K562 (cell line): ENCODE measurements at regions not wholly inside any gene's neighbourhood (a gene's known extent, or its start where the extent isn't known, plus 50 kb on each side); places are given as distances from the start of the nearest gene placed in this dataset.
A peak's percentile ranks its signal among the peaks of the same experiment; 100 is the strongest.

Source experiments
- ATAC-seq: fragments of 200-7000 bp; cut with Tn5 transposase; 3 replicates; pipeline ENCODE4 v1.9.1; 2020; ENCODE audit warnings: moderate library complexity
- BruUV-seq: library from RNA; stranded (reverse); fragments of 400-500 nt; replicated peaks from 2 replicates; lab custom pipeline; 2021; lab: Mats Ljungman, UMichigan
- CTCF ChIA-PET: fragments of 300-600 bp; formaldehyde crosslinking; extraction: SDS; loops from one replicate; lab custom pipeline; 2021; ENCODE audit warnings: low intra/inter-chr PET ratio; lab: Yijun Ruan, JAX
- POLR2A ChIA-PET: fragments of 300-600, 350-650 bp; sonication (Branson Sonifier 250); formaldehyde crosslinking; extraction: SDS; loops from one replicate; lab custom pipeline; 2021; ENCODE audit warnings: antibody characterized with exemption, inconsistent platforms; lab: Yijun Ruan, JAX
- DNase-seq, 4 experiments: peaks; one replicate each; pipeline versions ENCODE4 v3.0.0 to v3.0.0-alpha.2; 2011 to 2018; ENCODE audit warnings: low spot score in 3 of 4, mixed read lengths in 3 of 4; ENCODE audit errors: extremely low read depth in 1 of 4
- FAIRE-seq: peaks from 2 replicates; lab custom pipeline; 2011; peaks lifted over from hg19 to GRCh38; lab: Jason Lieb, UNC
- H2AFZ ChIP-seq: 2 replicates; pipeline ENCODE4 v1.6.0; 2011; ENCODE audit warnings: low read depth, low read length, control low read depth, inconsistent platforms
- H3K27ac ChIP-seq: fragments of 200-600 bp; 3 replicates; pipeline ENCODE4 v1.8.0; 2011; ENCODE audit warnings: low read depth, mild to moderate bottlenecking, control low read depth, inconsistent platforms, low read length, moderate library complexity, mixed read lengths; ENCODE audit errors: extremely low read depth
- H3K27me3 ChIP-seq, 2 experiments: fragments of 300-600 bp in 1 of 2; 2 replicates in 1 of 2; 3 replicates in 1 of 2; pipeline versions ENCODE4 v1.6.0 to v1.8.0; 2011; ENCODE audit warnings: inconsistent platforms in 2 of 2, low read length in 2 of 2, mild to moderate bottlenecking in 1 of 2, mixed read lengths in 1 of 2, moderate library complexity in 1 of 2; ENCODE audit not compliant: control insufficient read depth in 2 of 2, insufficient read depth in 2 of 2
- H3K36me3 ChIP-seq: fragments of 300-600 bp; 3 replicates; pipeline ENCODE4 v1.8.0; 2011; ENCODE audit warnings: mild to moderate bottlenecking, low read length, inconsistent platforms; ENCODE audit not compliant: control insufficient read depth, insufficient read depth
- H3K4me1 ChIP-seq, 2 experiments: fragments of 200-600 bp in 1 of 2; replicated peaks in 1 of 2; 2 replicates in 1 of 2; 3 replicates in 1 of 2; pipeline versions ENCODE4 v1.5.1 to v1.8.0; 2011; ENCODE audit warnings: inconsistent platforms in 2 of 2, low read length in 2 of 2, mild to moderate bottlenecking in 1 of 2, mixed read lengths in 1 of 2, moderate library complexity in 1 of 2; ENCODE audit not compliant: control insufficient read depth in 2 of 2, insufficient read depth in 2 of 2
- H3K4me2 ChIP-seq: 2 replicates; pipeline ENCODE4 v1.6.1; 2011; ENCODE audit warnings: low read length, control low read depth, inconsistent platforms, mixed read lengths; ENCODE audit not compliant: insufficient read depth
- H3K4me3 ChIP-seq: fragments of 200-600 bp; sonication (generic), shearing (Covaris generic); 2 replicates; pipeline ENCODE4 v1.5.1; 2016; ENCODE audit warnings: control low read depth, inconsistent platforms
- H3K79me2 ChIP-seq: fragments of 200-600 bp; 3 replicates; pipeline ENCODE4 v1.8.0; 2011; ENCODE audit warnings: low read length, inconsistent platforms; ENCODE audit not compliant: control insufficient read depth, insufficient read depth
- H3K9ac ChIP-seq, 2 experiments: 2 replicates each; pipeline versions ENCODE4 v1.6.0 to v1.6.1; 2011; ENCODE audit warnings: low read depth in 2 of 2, low read length in 2 of 2, control low read depth in 1 of 2, inconsistent platforms in 1 of 2, mild to moderate bottlenecking in 1 of 2, mixed read lengths in 1 of 2; ENCODE audit not compliant: insufficient read depth in 1 of 2
- H3K9me1 ChIP-seq: one replicate; pipeline ENCODE4 v1.6.0; 2011; ENCODE audit warnings: inconsistent platforms, mild to moderate bottlenecking, low read length, moderate library complexity; ENCODE audit not compliant: control insufficient read depth, insufficient read depth
- H3K9me3 ChIP-seq: replicated peaks from 2 replicates; pipeline ENCODE4 v1.5.1; 2011; ENCODE audit warnings: low read depth, low read length, inconsistent platforms; ENCODE audit not compliant: control insufficient read depth, insufficient read depth
- H4K20me1 ChIP-seq: replicated peaks from 2 replicates; pipeline ENCODE4 v1.6.1; 2011; ENCODE audit warnings: low read length, inconsistent platforms, mixed read lengths; ENCODE audit not compliant: control insufficient read depth, insufficient read depth
- BHLHE40 ChIP-seq: IDR thresholded peaks from 2 replicates; pipeline ENCODE4 v1.6.1; 2011; ENCODE audit warnings: low read length, improper control_type of control experiment
- CEBPZ ChIP-seq: fragments of 150-350 bp; IDR thresholded peaks from 2 replicates; pipeline ENCODE4 v1.6.1; 2014; ENCODE audit warnings: low read depth, mild to moderate bottlenecking, low read length, borderline replicate concordance
- DNMT1 ChIP-seq: fragments of 450-650 bp; IDR thresholded peaks from 2 replicates; pipeline ENCODE4 v1.6.1; 2016; ENCODE audit warnings: antibody characterized with exemption, mild to moderate bottlenecking
- E2F1 ChIP-seq: sonication (generic); formaldehyde crosslinking; IDR thresholded peaks from 2 replicates; pipeline ENCODE4 v1.8.1; 2023; ENCODE audit warnings: mild to moderate bottlenecking, missing genetic modification reagents, moderate library complexity
- FOSL1 ChIP-seq: fragments of 200-800 bp; sonication (Bioruptor generic); conservative IDR thresholded peaks from 2 replicates; pipeline ENCODE4 v1.6.1; 2016; ENCODE audit warnings: missing genetic modification characterization, missing compliant biosample characterization
- JUN ChIP-seq, 2 experiments: sonication (generic) in 1 of 2; formaldehyde crosslinking in 1 of 2; IDR thresholded peaks; 2 replicates each; pipeline versions ENCODE4 v1.6.1 to v1.8.0; 2012 to 2022; ENCODE audit warnings: borderline replicate concordance in 2 of 2, mild to moderate bottlenecking in 2 of 2, improper control_type of control experiment in 1 of 2, low read depth in 1 of 2, low read length in 1 of 2, missing genetic modification reagents in 1 of 2
- NR0B1 ChIP-seq: fragments of 450-650 bp; IDR thresholded peaks from one replicate; pipeline ENCODE4 v1.6.1; 2018; ENCODE audit warnings: mild to moderate bottlenecking, moderate library complexity; ENCODE audit not compliant: partially characterized antibody
- NR2C2 ChIP-seq, 2 experiments: fragments of 200-800 bp in 1 of 2; sonication (Bioruptor generic) in 1 of 2; sonication (generic) in 1 of 2; formaldehyde crosslinking in 1 of 2; IDR thresholded peaks; 2 replicates each; pipeline versions ENCODE4 v1.6.1 to v1.8.0; 2016 to 2022; ENCODE audit warnings: mild to moderate bottlenecking in 1 of 2, missing compliant biosample characterization in 1 of 2, missing genetic modification characterization in 1 of 2, missing genetic modification reagents in 1 of 2
- SREBF1 ChIP-seq: fragments of 150-350 bp; IDR thresholded peaks from 2 replicates; pipeline ENCODE4 v1.6.1; 2014; ENCODE audit warnings: antibody characterized with exemption, low read depth, low read length, borderline replicate concordance
- TRIM28 ChIP-seq: fragments of 450-650 bp; IDR thresholded peaks from 2 replicates; pipeline ENCODE4 v1.6.1; 2017
- ZBTB49 ChIP-seq: sonication (generic); formaldehyde crosslinking; IDR thresholded peaks from 2 replicates; pipeline ENCODE4 v1.8.0; 2022; ENCODE audit warnings: missing genetic modification reagents, mild to moderate bottlenecking, borderline replicate concordance
- ZEB2 ChIP-seq: fragments of 450-650 bp; IDR thresholded peaks from 2 replicates; pipeline ENCODE4 v1.6.1; 2016
- WGBS: fragments of 100-300 bp; shearing (Covaris generic); methylation state at CpG from one replicate; pipeline ENCODE4 v1.1.6; 2016; ENCODE audit warnings: low coverage, mixed read lengths; ENCODE audit not compliant: insufficient coverage; ENCODE audit errors: missing lambda C conversion rate; 5-methylcytosine and 5-hydroxymethylcytosine counted together
- in situ Hi-C: fragments of 300-500 bp; cut with MboI; formaldehyde crosslinking; loops from 4 replicates; pipeline ENCODE4 v1.15.0; 2018; ENCODE audit warnings: inconsistent platforms, mixed read lengths
- intact Hi-C: fragments of 100-400 bp; cut with micrococcal nuclease; formaldehyde crosslinking; loops from 2 replicates; pipeline ENCODE4 v1.14.2; 2022

GRCh38 chr11:114821621-114822412 lies 143.5 kb downstream of the NXPE2 start:
- no peak overlapping the region for H3K9ac ChIP-seq
- no peak overlapping the region for H3K27ac ChIP-seq
- H2AFZ ChIP-seq = no peak overlapping the region
- peak; percentile 21 to 45 (median 40) for DNase-seq
- peak; percentile 42 for FAIRE-seq
- in situ Hi-C loops (no loop called here), intact Hi-C loops (no loop called here)
- H4K20me1 ChIP-seq = no peaks in the 10 kb centered on the region
- no peak overlapping the region for H3K4me2 ChIP-seq
- no TSS peak for BruUV-seq
- no peaks in the 10 kb centered on the region for H3K9me3 ChIP-seq
- H3K4me1 ChIP-seq = no peaks in the 10 kb centered on the region; a peak in 2 of 5 replicates
- H3K27me3 ChIP-seq = no peaks in the 10 kb centered on the region; a peak in 1 of 5 replicates
- H3K36me3 ChIP-seq = no peaks in the 10 kb centered on the region
- ATAC-seq = peak; percentile 71; the same call in 2 of the 3 replicates
- H3K9me1 ChIP-seq = peaks cover 4% of the 10 kb centered on the region
- CTCF ChIA-PET = no interaction called here
- no peaks in the 10 kb centered on the region for H3K79me2 ChIP-seq
- no peak overlapping the region for H3K4me3 ChIP-seq
- 7% methylated on average over 10 of the region's 11 CpGs for WGBS
- POLR2A ChIA-PET = no interaction called here
- no peak for TF ChIP-seq NR0B1
- no peak for TF ChIP-seq TRIM28
- TF ChIP-seq SREBF1 = no peak
- TF ChIP-seq CEBPZ = no peak
- TF ChIP-seq ZBTB49 (CRISPR knock-in tag) = no peak
- no peak for TF ChIP-seq DNMT1
- TF ChIP-seq JUN (IDR thresholded peaks at IDR 0.05; ENCODE audit: borderline replicate concordance, low read depth, low read length) = peak; percentile 45; the same call in 1 of the 2 replicates
- TF ChIP-seq JUN (CRISPR knock-in tag; IDR thresholded peaks at IDR 0.05; ENCODE audit: borderline replicate concordance) = no peak
- TF ChIP-seq NR2C2 (CRISPR knock-in tag; IDR thresholded peaks at IDR 0.05) = no peak
- TF ChIP-seq NR2C2 (tag; IDR thresholded peaks at IDR 0.05) = no peak
- no peak for TF ChIP-seq ZEB2
- TF ChIP-seq E2F1 (CRISPR knock-in tag) = no peak
- peak; percentile 24; the same call in 1 of the 2 replicates for TF ChIP-seq BHLHE40
- TF ChIP-seq FOSL1 (tag) = peak; percentile 62
